Esophagus squamous epithelium (tissue), 5 donors: ENCODE measurements at regions not wholly inside any gene's neighbourhood (a gene's known extent, or its start where the extent isn't known, plus 50 kb on each side); places are given as distances from the start of the nearest gene placed in this dataset.
A peak's percentile ranks its signal among the peaks of the same experiment; 100 is the strongest.
"Not testable (repeated sequence)": the region's sequence is repeated elsewhere in the genome, so short reads cannot be mapped to it uniquely, and the experiment has no call there.

Experiments used
- DNase-seq: peaks from one replicate; lab custom pipeline; 2025; lab: John Stamatoyannopoulos, UW
- H3K27ac ChIP-seq, 4 donors: fragments of 200-600 bp; sonication (generic); one replicate each; pipeline ENCODE4 v1.5.1; 2016 to 2019; ENCODE audit warnings: mild to moderate bottlenecking in 1 of 4
- H3K27me3 ChIP-seq, 4 donors: fragments of 200-600 bp; sonication (generic); 1 replicate in 3 of 4; 2 replicates in 1 of 4; pipeline versions ENCODE4 v1.5.1 to v1.6.0; 2017 to 2021; ENCODE audit warnings: antibody characterized with exemption in 1 of 4
- H3K36me3 ChIP-seq, 3 donors: fragments of 200-600 bp; sonication (generic); one replicate each; pipeline ENCODE4 v1.5.1; 2016 to 2019
- H3K4me1 ChIP-seq, 3 donors: fragments of 200-600 bp; sonication (generic); one replicate each; pipeline ENCODE4 v1.5.1; 2017 to 2019
- H3K4me3 ChIP-seq, 4 donors: fragments of 200-600 bp; sonication (generic); 1 replicate in 3 of 4; 2 replicates in 1 of 4; pipeline ENCODE4 v1.5.1; 2016 to 2019; ENCODE audit warnings: mild to moderate bottlenecking in 2 of 4, moderate library complexity in 1 of 4
- H3K9me3 ChIP-seq, 3 donors: fragments of 200-600 bp; sonication (generic); one replicate each; pipeline ENCODE4 v1.5.1; 2016 to 2019
- CTCF ChIP-seq, 6 experiments: fragments of 450-650 bp in 4 of 6; fragments of 200-600 bp in 2 of 6; sonication (generic) in 2 of 6; IDR thresholded peaks; one replicate each; pipeline ENCODE4 v1.5.1; 2016 to 2019; ENCODE audit warnings: antibody characterized with exemption in 6 of 6, mild to moderate bottlenecking in 4 of 6, moderate library complexity in 4 of 6
- POLR2A ChIP-seq, 4 donors: fragments of 450-650 bp; IDR thresholded peaks; one replicate each; pipeline ENCODE4 v1.6.1; 2017; ENCODE audit warnings: antibody characterized with exemption in 4 of 4, mild to moderate bottlenecking in 4 of 4, moderate library complexity in 3 of 4
- WGBS, 2 donors: methylation state at CpG; one replicate each; pipeline ENCODE4 v1.1.5; 2018; 5-methylcytosine and 5-hydroxymethylcytosine counted together
- intact Hi-C: fragments of 100-400 bp; cut with DNase I; formaldehyde crosslinking; loops from one replicate; pipeline ENCODE4 v1.15.0; 2022
- donor health status: DM: yes; HTN: yes; CAD: no.

- H3K27ac ChIP-seq, result peak overlapping the region in 2 of 4 donors; percentile 46 to 58
- intact Hi-C loops, result no loop called here
- TF ChIP-seq CTCF (IDR thresholded peaks at IDR 0.05) (no peak), POLR2A (IDR thresholded peaks at IDR 0.05) (no peak)
- H3K36me3 ChIP-seq, result no peaks in the 10 kb centered on the region
- peaks cover 0 to 4% (median 0%) of the 10 kb centered on the region in 3 donors for H3K9me3 ChIP-seq
- WGBS, 2 donors, result 33 to 44% methylated on average over 1 of the region's 1 CpG
- no peak for DNase-seq
- H3K4me3 ChIP-seq, result no peak overlapping the region
- no peaks in the 10 kb centered on the region for H3K4me1 ChIP-seq
- no peaks in the 10 kb centered on the region for H3K27me3 ChIP-seq
Observed at GRCh38 chr16:59634951-59635350, 900.8 kb upstream of the GOT2 start.

- H3K4me3 ChIP-seq, result no peak overlapping the region
- no peaks in the 10 kb centered on the region for H3K27me3 ChIP-seq
- WGBS, 2 donors, result 38 to 49% methylated on average over 4 of the region's 4 CpGs
- DNase-seq, result no peak
- intact Hi-C loops, result no loop called here
- H3K4me1 ChIP-seq, result no peaks in the 10 kb centered on the region
- peaks cover 0 to 4% (median 0%) of the 10 kb centered on the region in 3 donors for H3K9me3 ChIP-seq
- no peak for TF ChIP-seq CTCF (IDR thresholded peaks at IDR 0.05)
- TF ChIP-seq POLR2A (IDR thresholded peaks at IDR 0.05), result no peak
- H3K36me3 ChIP-seq, result no peaks in the 10 kb centered on the region
- peak overlapping the region in 2 of 4 donors; percentile 58 to 78 for H3K27ac ChIP-seq
Observed at GRCh38 chr16:59634004-59634579, 900.0 kb upstream of the GOT2 start.

- intact Hi-C loops, result no loop called here
- H3K4me3 ChIP-seq, result no peak overlapping the region
Observed at GRCh38 chr16:59632276-59632855, 898.2 kb upstream of the GOT2 start.

GRCh38 chr16:59624381-59624780 is 890.3 kb upstream of the GOT2 start:
- intact Hi-C loops, H3K27ac ChIP-seq, H3K4me1 ChIP-seq, H3K36me3 ChIP-seq, H3K27me3 ChIP-seq, H3K9me3 ChIP-seq, DNase-seq, H3K4me3 ChIP-seq: not testable (repeated sequence)
- 51 to 64% methylated on average over 2 of the region's 2 CpGs for WGBS, 2 donors

More at GRCh38 chr16:59632276-59632855, 898.2 kb upstream of the GOT2 start:
- Histone ChIP-seq H3K9me3 (peaks cover 0 to 4% (median 0%) of the 10 kb centered on the region in 3 donors), H3K4me1 (no peaks in the 10 kb centered on the region), H3K36me3 (no peaks in the 10 kb centered on the region), H3K27ac (peak overlapping the region in 3 of 4 donors; percentile 11 to 64 (median 58)), H3K27me3 (no peaks in the 10 kb centered on the region)
- DNase-seq, result no peak
- 25 to 39% methylated on average over 3 of the region's 3 CpGs for WGBS, 2 donors
- TF ChIP-seq POLR2A (IDR thresholded peaks at IDR 0.05) (no peak), CTCF (IDR thresholded peaks at IDR 0.05) (no peak)

GRCh38 chr16:59614466-59615240 is 880.5 kb upstream of the GOT2 start:
- no peak for DNase-seq

GRCh38 chr16:59612910-59613620 is 878.9 kb upstream of the GOT2 start:
- 43 to 45% methylated on average over 8 of the region's 8 CpGs for WGBS, 2 donors
- intact Hi-C loops, H3K27me3 ChIP-seq, H3K9me3 ChIP-seq, H3K27ac ChIP-seq, DNase-seq, H3K4me3 ChIP-seq, H3K4me1 ChIP-seq, H3K36me3 ChIP-seq: not testable (repeated sequence)

More at GRCh38 chr16:59614466-59615240, 880.5 kb upstream of the GOT2 start:
- H3K4me3 ChIP-seq, result no peak overlapping the region
- TF ChIP-seq POLR2A (IDR thresholded peaks at IDR 0.05) (no peak), CTCF (IDR thresholded peaks at IDR 0.05) (no peak)
- no peaks in the 10 kb centered on the region for H3K4me1 ChIP-seq
- H3K27ac ChIP-seq, result no peak overlapping the region
- no peaks in the 10 kb centered on the region for H3K36me3 ChIP-seq
- H3K27me3 ChIP-seq, result no peaks in the 10 kb centered on the region
- WGBS, 2 donors, result 80 to 86% methylated on average over 2 of the region's 2 CpGs
- no peaks in the 10 kb centered on the region for H3K9me3 ChIP-seq
- intact Hi-C loops, result no loop called here
